Neural cell (in vitro differentiated cells): ENCODE measurements at regions not wholly inside any gene's neighbourhood (a gene's known extent, or its start where the extent isn't known, plus 50 kb on each side); places are given as distances from the start of the nearest gene placed in this dataset.

ENCODE experiments used
- EP300 ChIP-seq: fragments of 450-650 bp; conservative IDR thresholded peaks from 2 replicates; pipeline ENCODE4 v1.6.1; 2014; ENCODE audit warnings: antibody characterized with exemption, mild to moderate bottlenecking, moderate library complexity; ENCODE audit not compliant: poor library complexity, severe bottlenecking
- EZH2 ChIP-seq: fragments of 200-600, 300-800 bp; shearing (Covaris generic), sonication (generic); IDR thresholded peaks from 2 replicates; pipeline ENCODE4 v1.6.1; 2014; ENCODE audit warnings: antibody characterized with exemption, low read length, borderline replicate concordance, mild to moderate bottlenecking; ENCODE audit not compliant: insufficient read depth, poor library complexity, severe bottlenecking
- MXI1 ChIP-seq: fragments of 450-650 bp; conservative IDR thresholded peaks from 2 replicates; pipeline ENCODE4 v1.6.1; 2014; ENCODE audit warnings: antibody characterized with exemption, mild to moderate bottlenecking; ENCODE audit not compliant: poor library complexity, severe bottlenecking
- POLR2AphosphoS5 ChIP-seq: IDR thresholded peaks from 2 replicates; pipeline ENCODE4 v1.6.1; 2012
- SMC3 ChIP-seq: fragments of 450-650 bp; conservative IDR thresholded peaks from 2 replicates; pipeline ENCODE4 v1.6.1; 2014; ENCODE audit warnings: antibody characterized with exemption, mild to moderate bottlenecking, moderate library complexity; ENCODE audit not compliant: poor library complexity
- TAF1 ChIP-seq: IDR thresholded peaks from 2 replicates; pipeline ENCODE4 v1.6.1; 2012; ENCODE audit warnings: low read depth
- TF ChIP-seq, protein P1 (sequence below): fragments of 450-650 bp; IDR thresholded peaks from 2 replicates; pipeline ENCODE4 v1.5.1; 2014; ENCODE audit warnings: antibody characterized with exemption, mild to moderate bottlenecking, moderate library complexity; ENCODE audit not compliant: poor library complexity, severe bottlenecking

DNA sequence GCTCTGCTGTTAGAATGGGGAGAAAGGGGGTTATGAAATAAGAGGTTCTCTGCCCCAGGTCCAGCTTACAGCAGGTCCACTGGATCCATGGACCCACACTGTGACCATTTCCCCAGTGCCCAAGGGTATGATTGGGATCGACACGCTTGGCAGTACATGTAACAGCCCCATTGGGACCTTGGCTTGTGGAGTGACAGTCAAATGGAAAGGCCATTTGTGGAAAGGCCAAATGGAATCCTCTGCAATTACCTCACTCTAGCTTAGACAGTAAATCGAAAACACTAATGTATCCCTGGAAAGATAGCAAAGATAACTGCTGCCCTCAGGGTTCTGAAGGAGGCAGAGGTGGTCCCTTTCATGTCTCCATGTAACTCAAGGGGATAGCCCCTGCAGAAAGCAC lies 109.1 kb downstream of the MINAR1 start:
- TF ChIP-seq, protein P1, sequence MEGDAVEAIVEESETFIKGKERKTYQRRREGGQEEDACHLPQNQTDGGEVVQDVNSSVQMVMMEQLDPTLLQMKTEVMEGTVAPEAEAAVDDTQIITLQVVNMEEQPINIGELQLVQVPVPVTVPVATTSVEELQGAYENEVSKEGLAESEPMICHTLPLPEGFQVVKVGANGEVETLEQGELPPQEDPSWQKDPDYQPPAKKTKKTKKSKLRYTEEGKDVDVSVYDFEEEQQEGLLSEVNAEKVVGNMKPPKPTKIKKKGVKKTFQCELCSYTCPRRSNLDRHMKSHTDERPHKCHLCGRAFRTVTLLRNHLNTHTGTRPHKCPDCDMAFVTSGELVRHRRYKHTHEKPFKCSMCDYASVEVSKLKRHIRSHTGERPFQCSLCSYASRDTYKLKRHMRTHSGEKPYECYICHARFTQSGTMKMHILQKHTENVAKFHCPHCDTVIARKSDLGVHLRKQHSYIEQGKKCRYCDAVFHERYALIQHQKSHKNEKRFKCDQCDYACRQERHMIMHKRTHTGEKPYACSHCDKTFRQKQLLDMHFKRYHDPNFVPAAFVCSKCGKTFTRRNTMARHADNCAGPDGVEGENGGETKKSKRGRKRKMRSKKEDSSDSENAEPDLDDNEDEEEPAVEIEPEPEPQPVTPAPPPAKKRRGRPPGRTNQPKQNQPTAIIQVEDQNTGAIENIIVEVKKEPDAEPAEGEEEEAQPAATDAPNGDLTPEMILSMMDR: no peak
- TF ChIP-seq EP300 (no peak), MXI1 (no peak), EZH2 (no peak), POLR2AphosphoS5 (no peak), SMC3 (no peak), TAF1 (no peak)
